Inflammatory macrophage treated with lipopolysaccharide for 1 hour (primary cell): ENCODE measurements at regions not wholly inside any gene's neighbourhood (a gene's known extent, or its start where the extent isn't known, plus 50 kb on each side); places are given as distances from the start of the nearest gene placed in this dataset.
A peak's percentile ranks its signal among the peaks of the same experiment; 100 is the strongest.

ENCODE experiments used
- DNase-seq, 2 donors: peaks; one replicate each; pipeline ENCODE4 v3.0.0-alpha.2; 2020 to 2022

- DNase-seq, result no peak
These were observed 83.5 kb downstream of the NDUFS5 start for GRCh38 chr1:39109644-39110043.

- peak; percentile 84 to 95 for DNase-seq
These were observed 84.2 kb downstream of the NDUFS5 start for GRCh38 chr1:39110325-39110851.

GRCh38 chr1:39110882-39111281, 84.7 kb downstream of the NDUFS5 start:
- DNase-seq, result no peak

GRCh38 chr1:39113109-39113743, 87.1 kb downstream of the NDUFS5 start:
- no peak for DNase-seq

GRCh38 chr1:39115271-39116110, 89.0 kb upstream of the MACF1 start:
- peak; percentile 86 to 96 for DNase-seq

- no peak for DNase-seq
These were observed 88.3 kb upstream of the MACF1 start for GRCh38 chr1:39116116-39116607.

GRCh38 chr1:39116860-39117728, 87.4 kb upstream of the MACF1 start:
- no peak for DNase-seq

GRCh38 chr1:39117899-39118450, 86.5 kb upstream of the MACF1 start:
- DNase-seq, result no peak

GRCh38 chr1:39122056-39122455, 82.4 kb upstream of the MACF1 start:
- no peak for DNase-seq

- no peak for DNase-seq
These were observed 80.2 kb upstream of the MACF1 start for GRCh38 chr1:39124282-39124681.

GRCh38 chr1:39127513-39127912, 77.0 kb upstream of the MACF1 start:
- DNase-seq, result peak; percentile 45 to 74

- DNase-seq, result no peak
These were observed 76.4 kb upstream of the MACF1 start for GRCh38 chr1:39128126-39128525.

- no peak for DNase-seq
These were observed 75.5 kb upstream of the MACF1 start for GRCh38 chr1:39128959-39129358.

- DNase-seq, result no peak
These were observed 75.0 kb upstream of the MACF1 start for GRCh38 chr1:39129514-39129913.

GRCh38 chr1:39130325-39130724, 74.2 kb upstream of the MACF1 start:
- peak; percentile 39 to 65 for DNase-seq

GRCh38 chr1:39131940-39132339, 72.6 kb upstream of the MACF1 start:
- DNase-seq, result no peak

GRCh38 chr1:39132505-39133339, 71.8 kb upstream of the MACF1 start:
- DNase-seq, result no peak

GRCh38 chr1:39133340-39133684, 71.2 kb upstream of the MACF1 start:
- DNase-seq, result no peak

- no peak for DNase-seq
These were observed 69.6 kb upstream of the MACF1 start for GRCh38 chr1:39134768-39135333.

GRCh38 chr1:39136638-39137037, 67.9 kb upstream of the MACF1 start:
- DNase-seq, result no peak

GRCh38 chr1:39139723-39140360, 64.7 kb upstream of the MACF1 start:
- DNase-seq, result no peak
